HG02970 (cell line): ENCODE measurements at regions not wholly inside any gene's neighbourhood (a gene's known extent, or its start where the extent isn't known, plus 50 kb on each side); places are given as distances from the start of the nearest gene placed in this dataset.
"Not testable (repeated sequence)": the region's sequence is repeated elsewhere in the genome, so short reads cannot be mapped to it uniquely, and the experiment has no call there.

Source experiments
- ATAC-seq: cut with Tn5 transposase; IDR thresholded peaks from one replicate; pipeline ENCODE4 v1.9.1; 2021; ENCODE audit warnings: mild to moderate bottlenecking, moderate library complexity, moderate number of reproducible peaks; ENCODE audit not compliant: unreplicated experiment, low FRiP score

DNA sequence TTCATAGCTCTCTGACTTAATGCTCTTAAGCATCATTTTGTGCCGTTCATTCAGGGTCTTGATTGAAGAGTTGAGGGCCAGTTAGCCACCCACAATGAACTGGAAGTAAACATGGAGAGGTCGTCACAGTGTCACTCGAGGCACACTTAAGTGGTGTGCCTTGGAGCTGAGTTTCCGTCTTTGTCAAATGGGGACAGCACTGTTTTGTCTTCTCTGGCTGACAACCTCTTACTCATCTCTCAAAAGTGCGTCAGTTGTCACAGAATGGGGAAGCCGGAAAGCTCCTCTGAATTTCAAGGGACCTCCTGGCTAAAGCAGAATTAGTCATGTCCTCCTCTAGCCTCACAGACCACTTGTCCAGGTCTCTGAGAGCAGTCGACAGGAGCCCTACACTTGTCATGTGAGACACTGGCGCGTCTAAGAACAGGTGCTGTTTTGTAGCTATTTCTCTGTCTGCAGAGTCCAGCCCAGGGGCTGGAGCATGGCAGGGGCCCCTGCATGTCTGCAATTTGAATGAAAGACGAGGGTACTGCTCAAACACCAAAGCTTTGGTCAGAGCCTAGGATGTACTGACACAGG is 231.5 kb downstream of the NPIPA7 start:
- ATAC-seq: not testable (repeated sequence)

DNA sequence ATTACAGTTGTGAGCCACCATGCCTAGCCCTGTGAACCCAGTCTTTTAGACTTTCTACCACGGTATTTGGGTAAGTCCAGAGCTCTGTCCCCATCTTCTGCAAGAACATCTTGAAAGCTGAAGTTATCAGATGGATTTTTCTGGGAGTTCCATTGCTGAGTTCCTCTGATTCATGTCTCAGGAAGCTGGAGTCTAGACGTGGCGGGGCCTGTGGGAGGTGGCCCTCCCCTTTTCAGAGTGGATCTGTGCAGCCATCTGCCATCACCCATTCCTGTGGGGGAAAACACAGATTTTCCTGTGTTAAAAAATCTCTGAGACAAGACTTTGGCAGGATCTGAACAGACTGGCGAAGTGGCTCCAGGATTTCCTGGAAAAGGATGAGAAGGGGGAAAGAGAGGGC is 234.3 kb downstream of the NPIPA7 start:
- not testable (repeated sequence) for ATAC-seq

DNA sequence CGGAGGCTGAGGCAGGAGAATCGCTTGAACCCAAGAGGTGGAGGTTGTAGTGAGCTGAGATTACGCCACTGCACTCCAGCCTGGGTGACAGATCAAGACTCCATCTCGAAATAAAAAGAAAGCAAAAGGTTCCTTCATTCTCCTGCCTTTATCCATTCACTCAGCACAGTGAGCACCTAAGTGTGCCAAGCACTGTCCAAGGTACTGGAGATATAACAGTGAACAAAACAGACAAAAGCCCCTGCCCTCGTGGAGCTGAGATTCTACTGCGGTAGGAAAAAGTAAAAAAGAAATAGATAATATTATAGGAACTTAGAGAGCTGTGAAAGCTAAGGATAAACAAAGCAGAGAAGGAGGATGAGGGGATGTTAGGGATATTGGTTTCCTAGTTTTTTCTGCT is 235.5 kb downstream of the NPIPA7 start:
- not testable (repeated sequence) for ATAC-seq

DNA sequence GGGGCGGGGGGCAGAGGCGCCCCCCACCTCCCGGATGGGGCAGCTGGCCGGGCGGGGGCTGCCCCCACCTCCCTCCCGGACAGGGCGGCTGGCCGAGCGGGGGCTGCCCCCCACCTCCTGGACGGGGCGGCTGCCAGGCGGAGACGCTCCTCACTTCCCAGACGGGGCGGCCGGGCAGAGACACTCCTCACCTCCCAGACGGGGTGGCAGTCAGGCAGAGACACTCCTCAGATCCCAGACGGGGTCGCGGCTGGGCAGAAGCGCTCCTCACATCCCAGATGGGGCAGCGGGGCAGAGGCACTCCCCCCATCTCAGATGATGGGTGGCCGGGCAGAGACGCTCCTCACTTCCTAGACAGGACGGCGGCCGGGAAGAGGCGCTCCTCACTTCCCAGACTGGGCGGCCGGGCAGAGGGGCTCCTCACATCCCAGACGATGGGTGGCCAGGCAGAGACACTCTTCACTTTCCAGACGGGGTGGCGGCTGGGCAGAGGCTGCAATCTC is 240.1 kb downstream of the NPIPA7 start:
- ATAC-seq: not testable (repeated sequence)

DNA sequence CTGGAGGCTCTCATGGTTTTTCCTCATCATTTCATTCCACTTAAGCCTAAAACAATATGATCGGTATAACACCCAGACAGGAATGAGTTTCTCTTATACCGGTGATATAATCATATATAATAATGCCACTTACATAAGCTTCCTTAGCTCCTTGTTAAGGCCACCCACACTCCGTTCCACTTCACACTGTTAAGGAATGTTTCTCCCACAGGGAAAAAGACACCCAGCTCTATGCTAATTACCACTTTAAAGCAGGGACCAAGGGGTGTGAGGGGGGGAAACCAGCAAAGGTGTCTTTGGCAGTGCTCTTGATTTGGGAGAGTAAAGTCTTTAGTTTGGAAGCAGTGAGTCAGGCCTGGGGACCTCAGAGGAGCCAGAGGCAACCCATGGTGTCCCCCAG is 245.4 kb downstream of the NPIPA7 start:
- ATAC-seq: not testable (repeated sequence)

DNA sequence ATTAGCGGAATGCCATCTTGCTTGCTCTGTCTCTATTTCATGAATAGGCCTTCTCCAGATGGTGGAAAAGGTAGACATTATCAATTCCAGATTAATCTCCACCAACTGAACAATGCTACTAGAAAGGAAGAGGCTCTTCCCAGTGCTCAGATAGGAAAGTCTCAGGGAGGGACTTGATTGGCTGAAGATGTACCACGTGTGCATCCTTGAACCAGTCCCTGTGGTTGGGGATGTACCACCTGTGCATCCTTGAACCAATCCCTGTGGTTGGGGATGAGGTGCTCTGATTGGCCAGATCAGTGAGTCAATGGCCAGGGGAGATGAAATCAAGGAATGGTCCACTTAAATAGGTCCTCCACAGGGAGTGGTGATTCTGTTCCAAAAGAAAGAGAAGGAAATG is 246.2 kb downstream of the NPIPA7 start:
- ATAC-seq: not testable (repeated sequence)

DNA sequence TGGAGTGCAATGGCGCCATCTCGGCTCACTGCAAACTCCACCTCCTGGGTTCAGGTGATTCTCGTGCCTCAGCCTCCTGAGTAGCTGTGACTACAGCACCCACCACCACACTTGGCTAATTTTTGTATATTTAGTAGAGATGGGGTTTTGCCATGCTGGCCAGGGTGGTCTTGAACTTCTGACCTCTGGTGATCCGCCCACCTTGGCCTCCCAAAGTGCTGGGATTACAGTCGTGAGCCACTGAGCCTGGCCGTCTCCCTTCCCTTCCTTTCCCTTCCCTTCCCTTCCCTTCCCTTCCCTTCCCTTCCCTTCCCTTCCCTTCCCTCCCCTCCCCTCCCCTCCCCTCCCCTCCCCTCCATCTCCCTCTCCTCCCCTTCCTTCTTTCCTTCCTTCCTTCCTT is 248.9 kb downstream of the NPIPA7 start:
- ATAC-seq: not testable (repeated sequence)

DNA sequence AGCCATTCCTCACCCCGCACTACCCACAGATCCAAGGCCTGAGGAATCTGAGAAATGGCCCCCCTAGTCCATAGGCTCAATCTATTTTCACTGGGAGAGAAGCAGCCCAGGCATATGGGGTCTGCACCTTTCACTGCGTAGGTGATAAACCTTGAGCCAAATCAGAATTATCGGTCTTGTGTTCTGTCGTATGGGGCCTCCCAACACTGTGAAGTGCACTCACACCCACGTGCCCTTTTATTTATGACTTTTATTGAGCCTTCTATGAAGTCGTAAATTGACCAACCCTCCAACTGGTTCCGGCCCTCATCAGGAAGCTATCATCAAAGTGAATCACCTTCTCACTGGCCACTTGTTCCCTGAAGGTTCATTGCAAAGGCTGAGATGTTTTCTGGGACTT is 259.3 kb downstream of the NPIPA7 start:
- not testable (repeated sequence) for ATAC-seq

DNA sequence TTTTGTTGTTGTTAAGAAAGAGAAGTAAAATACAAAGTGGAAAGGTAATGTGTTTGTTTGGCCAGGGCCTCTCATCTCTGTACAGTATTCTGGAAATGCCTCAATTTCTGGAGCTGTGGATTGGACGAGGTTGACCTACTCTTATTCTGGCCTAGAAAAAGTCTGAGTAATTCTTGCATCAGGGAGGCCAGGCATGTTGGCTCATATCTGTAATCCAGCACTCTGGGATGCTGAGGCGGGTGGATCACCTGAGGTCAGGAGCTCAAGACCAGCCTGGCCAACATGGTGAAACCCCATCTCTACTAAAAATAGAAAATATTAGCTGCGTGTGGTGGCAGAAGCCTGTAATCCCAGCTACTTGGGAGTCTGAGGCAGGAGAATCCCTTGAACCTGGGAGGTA is 259.8 kb downstream of the NPIPA7 start:
- not testable (repeated sequence) for ATAC-seq

DNA sequence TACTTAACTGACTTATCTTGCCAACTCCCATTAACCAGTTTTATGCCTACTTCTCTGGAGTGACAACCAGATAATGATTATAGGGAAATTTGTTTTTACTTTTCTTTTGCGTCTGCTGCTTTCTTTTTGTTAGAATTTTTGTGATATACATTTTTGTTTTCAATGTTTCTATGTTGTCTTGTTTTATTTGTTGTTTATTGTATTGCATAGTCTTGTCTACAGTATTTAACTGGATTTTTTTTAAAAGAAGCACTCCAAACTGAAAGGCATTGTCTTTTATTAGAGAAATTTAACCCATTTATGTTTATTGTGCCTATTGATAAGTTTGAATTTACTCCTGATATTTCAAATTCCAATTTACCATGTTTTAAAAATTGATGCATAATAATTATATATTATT is 264.9 kb downstream of the NPIPA7 start:
- not testable (repeated sequence) for ATAC-seq

DNA sequence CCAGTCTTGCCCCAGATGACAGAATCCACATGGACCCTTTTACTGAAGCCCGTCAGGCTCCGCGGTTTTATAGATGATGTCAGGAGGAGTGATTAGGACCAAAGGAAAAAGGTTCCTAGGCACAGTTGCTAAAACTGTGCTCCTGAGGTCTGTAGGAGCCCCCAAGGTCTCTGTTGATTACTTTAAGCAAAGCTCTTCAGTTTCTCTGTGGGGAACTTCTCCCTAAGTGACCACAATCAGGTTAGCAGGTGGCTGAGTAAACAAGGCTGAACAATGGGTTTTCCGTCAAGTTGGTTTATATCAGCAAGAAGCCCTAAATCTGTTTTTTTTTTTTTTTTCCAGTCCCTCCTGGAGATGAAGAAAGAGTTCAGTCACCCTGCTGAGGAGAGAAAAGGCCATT is 269.1 kb downstream of the NPIPA7 start:
- ATAC-seq: not testable (repeated sequence)

DNA sequence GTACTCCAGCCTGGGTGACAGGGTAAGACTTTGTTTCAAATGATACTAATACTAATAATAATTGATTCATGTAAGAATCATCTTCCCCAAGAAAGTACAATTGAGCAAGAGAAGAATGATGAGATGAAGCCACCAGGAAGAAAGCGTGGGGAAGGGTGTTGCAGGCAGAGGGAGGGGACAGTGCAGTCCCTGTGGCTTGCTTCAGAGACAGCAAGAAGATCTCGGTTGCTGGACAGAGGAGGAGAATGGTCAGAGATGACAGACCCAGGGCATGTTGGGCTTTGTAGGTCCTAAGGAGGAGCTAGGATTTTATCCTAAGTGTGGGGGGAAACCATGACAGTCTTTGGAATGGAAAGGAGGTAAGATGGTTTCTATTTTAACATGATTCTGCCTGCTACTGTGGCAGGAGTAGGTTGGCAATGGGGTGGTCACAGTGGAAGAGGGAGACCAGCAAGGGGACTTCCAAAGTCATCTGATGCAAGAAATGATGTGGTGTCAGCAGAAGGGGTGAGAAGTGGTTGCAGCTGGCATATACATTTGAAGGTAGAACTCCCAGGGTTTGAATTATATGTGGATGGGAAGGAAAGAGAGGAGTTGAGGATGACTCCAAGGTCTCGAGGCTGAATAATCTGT is 293.4 kb downstream of the NPIPA7 start:
- ATAC-seq: not testable (repeated sequence)

DNA sequence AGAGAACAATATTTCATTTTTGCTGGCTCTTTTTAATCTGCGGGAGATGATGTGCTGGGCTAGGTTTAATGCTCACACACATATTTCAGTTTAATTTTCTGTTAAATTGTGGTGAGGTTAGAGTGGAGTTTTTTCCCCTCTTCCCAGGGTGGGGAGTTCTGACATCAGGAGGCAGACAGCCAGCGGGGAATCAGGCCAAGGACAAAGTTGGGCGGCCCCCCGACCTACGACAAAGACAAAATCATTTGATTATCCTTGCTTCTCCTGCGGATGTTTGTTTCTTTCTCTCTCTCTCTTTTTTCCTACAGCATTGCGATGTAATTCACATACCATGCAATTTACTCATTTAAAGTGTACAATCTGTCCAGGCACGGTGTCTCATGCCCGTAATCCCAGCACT is 295.9 kb downstream of the NPIPA7 start:
- ATAC-seq: not testable (repeated sequence)

DNA sequence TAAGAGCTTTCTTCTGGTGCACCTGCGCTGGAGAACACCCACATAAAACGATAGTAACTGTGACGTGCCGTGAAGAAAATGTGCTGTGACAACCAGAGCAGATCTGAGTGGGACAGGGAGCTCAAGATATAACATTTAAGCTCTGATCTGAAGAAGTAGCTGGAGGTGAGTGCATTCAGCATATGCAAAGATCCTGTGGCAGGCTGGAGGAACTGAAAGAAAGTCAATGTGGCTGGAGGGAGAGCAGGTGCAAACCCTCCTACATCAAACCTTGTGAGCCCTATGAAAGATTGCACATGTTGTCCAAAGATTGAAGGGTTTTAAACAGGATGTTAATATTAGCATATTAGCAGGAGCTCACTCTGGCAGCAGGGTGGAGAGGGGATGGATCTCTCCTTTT is 342.9 kb downstream of the NPIPA7 start:
- not testable (repeated sequence) for ATAC-seq

DNA sequence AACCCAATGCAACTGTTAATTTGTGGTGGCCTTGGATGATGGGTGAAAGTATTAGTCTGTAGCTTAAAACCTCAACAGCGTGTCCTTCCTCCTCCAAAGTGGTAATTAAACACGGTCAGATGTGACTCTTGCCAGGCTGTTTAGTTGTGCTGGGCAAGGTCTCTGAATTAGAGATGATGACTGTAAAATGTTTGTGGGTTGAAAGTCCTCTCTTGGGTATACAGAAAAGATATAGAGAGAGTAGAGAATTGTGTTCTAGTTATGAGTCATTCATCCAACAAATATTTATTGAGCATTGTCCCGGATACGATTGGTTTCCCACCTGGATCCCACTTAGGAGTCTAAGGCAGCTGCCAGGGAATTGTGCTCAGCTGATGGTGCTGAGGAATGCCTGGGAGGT is 343.7 kb downstream of the NPIPA7 start:
- not testable (repeated sequence) for ATAC-seq

DNA sequence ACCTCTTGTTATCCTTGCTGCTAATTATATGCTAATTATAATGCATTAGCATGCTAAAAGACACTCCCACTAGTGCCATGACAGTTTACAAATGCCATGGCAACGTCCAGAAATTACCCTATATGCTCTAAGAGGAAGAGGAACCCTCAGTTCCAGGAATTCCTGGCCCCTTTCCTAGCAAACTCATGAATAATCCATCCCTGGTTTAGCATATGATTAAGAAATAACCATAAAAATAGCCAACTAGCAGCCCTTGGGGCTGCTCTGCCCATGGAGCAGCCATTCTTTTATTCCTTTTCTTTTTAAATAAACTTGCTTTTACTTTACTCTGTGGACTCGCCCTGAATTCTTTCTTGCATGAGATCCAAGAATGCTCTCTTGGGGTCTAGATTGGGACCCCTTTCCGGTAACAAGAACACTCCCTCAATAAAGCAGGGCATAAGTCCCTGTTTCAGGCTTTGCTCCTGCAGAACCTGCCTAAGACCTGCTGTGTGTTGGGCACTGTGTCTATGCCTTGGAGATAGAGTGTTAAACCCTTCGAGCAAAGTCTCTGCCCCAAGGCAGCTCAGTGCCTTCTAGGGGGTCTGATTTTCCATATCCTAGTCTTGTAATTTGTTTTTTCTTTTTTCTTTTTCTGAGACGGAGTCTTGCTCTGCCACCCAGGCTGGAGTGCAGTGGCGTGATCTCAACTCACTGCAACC is 345.0 kb downstream of the NPIPA7 start:
- ATAC-seq: not testable (repeated sequence)

DNA sequence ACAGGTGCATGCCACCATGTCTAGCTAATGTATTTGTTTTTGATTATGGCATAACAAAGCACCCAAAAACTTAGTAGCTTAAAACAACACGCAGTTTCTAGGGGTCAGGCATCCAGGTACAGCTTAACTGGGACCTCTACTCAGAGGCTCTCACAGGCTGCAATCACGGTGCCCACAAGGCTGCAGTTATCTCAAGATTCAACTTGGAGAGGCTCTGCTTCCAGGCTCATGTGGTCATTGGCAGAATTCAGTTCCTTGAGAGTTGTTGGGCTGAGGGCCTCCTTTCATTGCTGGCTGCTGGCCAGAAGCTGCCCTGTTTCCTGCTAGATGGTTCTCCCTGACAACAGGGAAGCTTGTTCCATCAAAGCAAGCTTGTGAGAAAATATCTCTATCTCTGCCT is 348.1 kb downstream of the NPIPA7 start:
- ATAC-seq: not testable (repeated sequence)

DNA sequence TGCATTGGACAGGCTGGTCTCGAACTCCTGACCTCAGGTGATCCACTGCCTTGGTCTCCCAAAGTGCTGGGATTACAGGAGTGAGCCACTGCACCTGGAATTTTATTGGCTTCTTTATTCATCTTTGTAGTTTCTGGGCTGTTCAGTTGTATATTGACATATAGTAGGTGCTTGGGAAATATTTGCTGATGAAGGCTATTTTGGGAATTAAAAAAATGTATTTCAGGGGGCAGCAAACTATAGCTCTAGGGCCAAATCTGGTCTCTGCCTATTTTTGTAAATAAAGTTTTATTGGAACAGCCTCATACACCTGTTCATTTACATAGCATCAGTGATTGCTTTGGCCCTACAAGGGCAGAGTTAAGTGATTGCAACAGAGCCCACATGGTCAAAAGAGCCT is 363.6 kb downstream of the NPIPA7 start:
- not testable (repeated sequence) for ATAC-seq

DNA sequence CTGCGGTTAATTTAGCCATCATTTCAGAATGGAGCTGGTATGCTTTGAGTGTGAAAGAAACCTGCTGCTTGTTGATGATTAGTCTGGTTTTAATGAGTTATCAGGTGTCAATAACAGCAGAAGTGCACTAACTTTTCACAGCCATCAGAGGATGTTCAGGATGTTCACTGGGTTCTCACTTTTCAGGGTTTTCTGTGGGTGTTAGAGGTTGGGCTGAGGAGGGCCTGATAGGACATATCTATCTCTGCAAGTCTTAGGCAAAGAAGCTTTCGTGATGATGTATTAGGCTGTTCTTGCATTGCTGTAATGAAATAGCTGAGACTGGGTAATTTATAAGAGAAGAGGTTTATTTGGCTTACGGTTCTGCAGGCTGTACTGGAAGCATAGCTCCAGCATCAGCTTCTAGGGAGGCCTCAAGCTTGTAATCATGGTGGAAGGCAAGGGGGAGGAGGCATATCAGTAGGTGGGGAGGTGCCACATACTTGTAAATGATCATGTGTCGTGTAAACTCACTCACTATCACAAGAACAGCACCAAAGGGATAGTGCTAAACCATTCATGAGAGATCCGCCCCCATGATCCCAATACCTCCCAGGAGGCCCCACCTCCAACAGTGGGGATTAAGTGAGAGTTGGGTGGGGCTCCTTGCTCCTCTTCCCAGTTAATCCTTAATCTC is 376.2 kb downstream of the NPIPA7 start:
- ATAC-seq: not testable (repeated sequence)

DNA sequence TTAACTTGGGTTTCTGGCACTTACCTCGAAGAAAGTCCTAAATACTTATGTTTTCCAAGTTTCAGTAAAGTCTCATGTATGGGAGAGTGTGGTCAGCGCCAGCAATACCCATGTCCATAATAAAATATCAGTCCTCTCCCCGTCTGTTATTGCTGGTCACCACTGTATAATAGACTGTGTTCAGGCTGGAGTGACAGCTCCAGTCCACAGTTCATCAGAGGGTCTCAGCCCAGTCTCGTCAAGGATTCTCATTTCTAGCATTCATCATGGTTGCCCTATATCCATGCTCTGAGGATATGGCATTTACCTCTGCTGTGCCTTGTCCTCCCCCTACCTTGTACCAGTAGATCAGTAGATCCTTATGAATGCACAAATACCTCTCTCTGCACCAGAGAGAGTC is 384.5 kb downstream of the NPIPA7 start:
- no peak for ATAC-seq

DNA sequence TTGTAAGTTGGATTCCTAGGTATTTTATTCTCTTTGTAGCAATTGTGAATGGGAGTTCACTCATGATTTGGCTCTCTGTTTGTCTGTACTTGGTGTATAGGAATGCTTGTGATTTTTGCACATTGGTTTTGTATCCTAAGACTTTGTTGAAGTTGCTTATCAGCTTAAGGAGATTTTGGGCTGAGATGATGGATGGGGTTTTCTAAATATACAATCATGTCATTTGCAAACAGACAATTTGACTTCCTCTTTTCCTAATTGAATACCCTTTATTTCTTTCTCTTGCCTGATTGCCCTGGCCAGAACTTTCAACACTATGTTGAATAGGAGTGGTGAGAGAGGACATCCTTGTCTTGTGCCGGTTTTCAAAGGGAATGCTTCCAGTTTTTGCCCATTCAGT is 391.8 kb downstream of the NPIPA7 start:
- not testable (repeated sequence) for ATAC-seq
